GM23338 (cell line): ENCODE measurements at regions not wholly inside any gene's neighbourhood (a gene's known extent, or its start where the extent isn't known, plus 50 kb on each side); places are given as distances from the start of the nearest gene placed in this dataset.

Experiments used
- ATAC-seq: fragments of 200-7000 bp; cut with Tn5 transposase; 3 replicates; pipeline ENCODE4 v1.9.1; 2020
- DNase-seq: peaks from one replicate; pipeline ENCODE4 v3.0.0-alpha.2; 2015; ENCODE audit warnings: low spot score
- H2AFZ ChIP-seq: fragments of 200-600 bp; sonication (generic); 2 replicates; pipeline ENCODE4 v1.8.0; 2016; ENCODE audit warnings: antibody characterized with exemption, mild to moderate bottlenecking, moderate library complexity
- H3F3A ChIP-seq: fragments of 200-600 bp; sonication (generic); replicated peaks from 2 replicates; pipeline ENCODE4 v1.8.0; 2017; ENCODE audit warnings: antibody characterized with exemption, mixed run types, low read depth
- H3K27ac ChIP-seq: fragments of 200-600 bp; sonication (generic); 2 replicates; pipeline ENCODE4 v1.6.1; 2016; ENCODE audit warnings: low read depth
- H3K27me3 ChIP-seq: fragments of 200-600 bp; sonication (generic); 2 replicates; pipeline ENCODE4 v1.8.0; 2016; ENCODE audit warnings: mild to moderate bottlenecking, mixed run types, moderate library complexity; ENCODE audit not compliant: insufficient read depth
- H3K36me3 ChIP-seq: fragments of 200-600 bp; sonication (generic); 2 replicates; pipeline ENCODE4 v1.8.0; 2016; ENCODE audit warnings: mild to moderate bottlenecking; ENCODE audit not compliant: insufficient read depth
- H3K4me1 ChIP-seq: fragments of 200-600 bp; sonication (generic); 2 replicates; pipeline ENCODE4 v1.8.0; 2016; ENCODE audit warnings: mild to moderate bottlenecking, moderate library complexity; ENCODE audit not compliant: insufficient read depth
- H3K4me2 ChIP-seq: fragments of 200-600 bp; sonication (generic); 2 replicates; pipeline ENCODE4 v1.7.1; 2017; ENCODE audit warnings: mixed run types
- H3K4me3 ChIP-seq: fragments of 200-600 bp; sonication (generic); 2 replicates; pipeline ENCODE4 v1.6.1; 2016; ENCODE audit warnings: mixed run types
- H3K79me2 ChIP-seq: fragments of 200-600 bp; sonication (generic); replicated peaks from 2 replicates; pipeline ENCODE4 v1.8.0; 2017; ENCODE audit warnings: mild to moderate bottlenecking; ENCODE audit not compliant: insufficient read depth
- H3K9me2 ChIP-seq: fragments of 200-600 bp; sonication (generic); 2 replicates; pipeline ENCODE4 v1.8.0; 2017; ENCODE audit not compliant: insufficient read depth
- H4K20me1 ChIP-seq: fragments of 200-600 bp; sonication (generic); replicated peaks from 2 replicates; pipeline ENCODE4 v1.8.0; 2017; ENCODE audit warnings: mild to moderate bottlenecking; ENCODE audit not compliant: insufficient read depth
- H3K27ac Mint-ChIP-seq: 2 replicates; pipeline ENCODE4 v1.8.0; 2020; ENCODE audit warnings: inconsistent platforms, mild to moderate bottlenecking, moderate library complexity, mixed read lengths
- H3K27me3 Mint-ChIP-seq: 3 replicates; pipeline ENCODE4 v1.8.0; 2022; ENCODE audit warnings: low read depth, mild to moderate bottlenecking, moderate library complexity, mixed read lengths, inconsistent platforms; ENCODE audit not compliant: insufficient read depth, poor library complexity
- H3K36me3 Mint-ChIP-seq: 3 replicates; pipeline ENCODE4 v1.8.0; 2021; ENCODE audit warnings: low read depth, mild to moderate bottlenecking, inconsistent platforms, moderate library complexity, mixed read lengths
- H3K4me1 Mint-ChIP-seq: 3 replicates; pipeline ENCODE4 v1.8.0; 2020; ENCODE audit warnings: mild to moderate bottlenecking, inconsistent platforms, mixed read lengths
- H3K4me3 Mint-ChIP-seq: 3 replicates; pipeline ENCODE4 v1.8.0; 2021; ENCODE audit warnings: moderate library complexity, mild to moderate bottlenecking, inconsistent platforms, mixed read lengths
- H3K9me3 Mint-ChIP-seq: 3 replicates; pipeline ENCODE4 v1.8.0; 2020; ENCODE audit warnings: moderate library complexity, mild to moderate bottlenecking, inconsistent platforms, mixed read lengths
- CREB1 ChIP-seq: fragments of 250-450 bp; sonication (Bioruptor Pico); IDR thresholded peaks from 2 replicates; pipeline ENCODE4 v1.5.0; 2020; ENCODE audit warnings: low read depth, mild to moderate bottlenecking, moderate library complexity
- ETS1 ChIP-seq: IDR thresholded peaks from 2 replicates; pipeline ENCODE4 v1.6.1; 2016; ENCODE audit warnings: antibody characterized with exemption
- EZH2 ChIP-seq: fragments of 200-600 bp; sonication (generic); IDR thresholded peaks from one replicate; pipeline ENCODE4 v1.8.0; 2017; ENCODE audit warnings: antibody characterized with exemption, mild to moderate bottlenecking, low read depth; ENCODE audit not compliant: unreplicated experiment
- JUNB ChIP-seq: IDR thresholded peaks from one replicate; pipeline ENCODE4 v1.6.1; 2016; ENCODE audit warnings: antibody characterized with exemption; ENCODE audit not compliant: unreplicated experiment
- NANOG ChIP-seq: IDR thresholded peaks from 2 replicates; pipeline ENCODE4 v1.6.1; 2016; ENCODE audit warnings: antibody characterized with exemption, borderline replicate concordance
- POLR2AphosphoS5 ChIP-seq: IDR thresholded peaks from 2 replicates; pipeline ENCODE4 v1.6.1; 2016; ENCODE audit warnings: antibody characterized with exemption, low read depth
- REST ChIP-seq: IDR thresholded peaks from one replicate; pipeline ENCODE4 v1.6.1; 2018; ENCODE audit warnings: antibody characterized with exemption; ENCODE audit not compliant: unreplicated experiment
- TF ChIP-seq, protein P1 (sequence below): fragments of 250-450 bp; sonication (Bioruptor Pico); IDR thresholded peaks from 2 replicates; pipeline ENCODE4 v1.5.0; 2020; ENCODE audit warnings: mild to moderate bottlenecking, moderate library complexity

- TF ChIP-seq, protein P1, sequence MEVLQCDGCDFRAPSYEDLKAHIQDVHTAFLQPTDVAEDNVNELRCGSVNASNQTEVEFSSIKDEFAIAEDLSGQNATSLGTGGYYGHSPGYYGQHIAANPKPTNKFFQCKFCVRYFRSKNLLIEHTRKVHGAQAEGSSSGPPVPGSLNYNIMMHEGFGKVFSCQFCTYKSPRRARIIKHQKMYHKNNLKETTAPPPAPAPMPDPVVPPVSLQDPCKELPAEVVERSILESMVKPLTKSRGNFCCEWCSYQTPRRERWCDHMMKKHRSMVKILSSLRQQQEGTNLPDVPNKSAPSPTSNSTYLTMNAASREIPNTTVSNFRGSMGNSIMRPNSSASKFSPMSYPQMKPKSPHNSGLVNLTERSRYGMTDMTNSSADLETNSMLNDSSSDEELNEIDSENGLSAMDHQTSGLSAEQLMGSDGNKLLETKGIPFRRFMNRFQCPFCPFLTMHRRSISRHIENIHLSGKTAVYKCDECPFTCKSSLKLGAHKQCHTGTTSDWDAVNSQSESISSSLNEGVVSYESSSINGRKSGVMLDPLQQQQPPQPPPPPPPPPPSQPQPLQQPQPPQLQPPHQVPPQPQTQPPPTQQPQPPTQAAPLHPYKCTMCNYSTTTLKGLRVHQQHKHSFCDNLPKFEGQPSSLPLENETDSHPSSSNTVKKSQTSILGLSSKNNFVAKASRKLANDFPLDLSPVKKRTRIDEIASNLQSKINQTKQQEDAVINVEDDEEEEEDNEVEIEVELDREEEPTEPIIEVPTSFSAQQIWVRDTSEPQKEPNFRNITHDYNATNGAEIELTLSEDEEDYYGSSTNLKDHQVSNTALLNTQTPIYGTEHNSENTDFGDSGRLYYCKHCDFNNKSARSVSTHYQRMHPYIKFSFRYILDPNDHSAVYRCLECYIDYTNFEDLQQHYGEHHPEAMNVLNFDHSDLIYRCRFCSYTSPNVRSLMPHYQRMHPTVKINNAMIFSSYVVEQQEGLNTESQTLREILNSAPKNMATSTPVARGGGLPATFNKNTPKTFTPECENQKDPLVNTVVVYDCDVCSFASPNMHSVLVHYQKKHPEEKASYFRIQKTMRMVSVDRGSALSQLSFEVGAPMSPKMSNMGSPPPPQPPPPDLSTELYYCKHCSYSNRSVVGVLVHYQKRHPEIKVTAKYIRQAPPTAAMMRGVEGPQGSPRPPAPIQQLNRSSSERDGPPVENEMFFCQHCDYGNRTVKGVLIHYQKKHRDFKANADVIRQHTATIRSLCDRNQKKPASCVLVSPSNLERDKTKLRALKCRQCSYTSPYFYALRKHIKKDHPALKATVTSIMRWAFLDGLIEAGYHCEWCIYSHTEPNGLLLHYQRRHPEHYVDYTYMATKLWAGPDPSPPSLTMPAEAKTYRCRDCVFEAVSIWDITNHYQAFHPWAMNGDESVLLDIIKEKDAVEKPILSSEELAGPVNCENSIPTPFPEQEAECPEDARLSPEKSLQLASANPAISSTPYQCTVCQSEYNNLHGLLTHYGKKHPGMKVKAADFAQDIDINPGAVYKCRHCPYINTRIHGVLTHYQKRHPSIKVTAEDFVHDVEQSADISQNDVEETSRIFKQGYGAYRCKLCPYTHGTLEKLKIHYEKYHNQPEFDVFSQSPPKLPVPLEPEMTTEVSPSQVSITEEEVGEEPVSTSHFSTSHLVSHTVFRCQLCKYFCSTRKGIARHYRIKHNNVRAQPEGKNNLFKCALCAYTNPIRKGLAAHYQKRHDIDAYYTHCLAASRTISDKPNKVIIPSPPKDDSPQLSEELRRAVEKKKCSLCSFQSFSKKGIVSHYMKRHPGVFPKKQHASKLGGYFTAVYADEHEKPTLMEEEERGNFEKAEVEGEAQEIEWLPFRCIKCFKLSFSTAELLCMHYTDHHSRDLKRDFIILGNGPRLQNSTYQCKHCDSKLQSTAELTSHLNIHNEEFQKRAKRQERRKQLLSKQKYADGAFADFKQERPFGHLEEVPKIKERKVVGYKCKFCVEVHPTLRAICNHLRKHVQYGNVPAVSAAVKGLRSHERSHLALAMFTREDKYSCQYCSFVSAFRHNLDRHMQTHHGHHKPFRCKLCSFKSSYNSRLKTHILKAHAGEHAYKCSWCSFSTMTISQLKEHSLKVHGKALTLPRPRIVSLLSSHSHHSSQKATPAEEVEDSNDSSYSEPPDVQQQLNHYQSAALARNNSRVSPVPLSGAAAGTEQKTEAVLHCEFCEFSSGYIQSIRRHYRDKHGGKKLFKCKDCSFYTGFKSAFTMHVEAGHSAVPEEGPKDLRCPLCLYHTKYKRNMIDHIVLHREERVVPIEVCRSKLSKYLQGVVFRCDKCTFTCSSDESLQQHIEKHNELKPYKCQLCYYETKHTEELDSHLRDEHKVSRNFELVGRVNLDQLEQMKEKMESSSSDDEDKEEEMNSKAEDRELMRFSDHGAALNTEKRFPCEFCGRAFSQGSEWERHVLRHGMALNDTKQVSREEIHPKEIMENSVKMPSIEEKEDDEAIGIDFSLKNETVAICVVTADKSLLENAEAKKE (CRISPR knock-in tag) = no peak
- TF ChIP-seq REST = no peak
Observed at GRCh38 chr1:194055536-194055935, 869.1 kb upstream of the B3GALT2 start (continued).

DNA sequence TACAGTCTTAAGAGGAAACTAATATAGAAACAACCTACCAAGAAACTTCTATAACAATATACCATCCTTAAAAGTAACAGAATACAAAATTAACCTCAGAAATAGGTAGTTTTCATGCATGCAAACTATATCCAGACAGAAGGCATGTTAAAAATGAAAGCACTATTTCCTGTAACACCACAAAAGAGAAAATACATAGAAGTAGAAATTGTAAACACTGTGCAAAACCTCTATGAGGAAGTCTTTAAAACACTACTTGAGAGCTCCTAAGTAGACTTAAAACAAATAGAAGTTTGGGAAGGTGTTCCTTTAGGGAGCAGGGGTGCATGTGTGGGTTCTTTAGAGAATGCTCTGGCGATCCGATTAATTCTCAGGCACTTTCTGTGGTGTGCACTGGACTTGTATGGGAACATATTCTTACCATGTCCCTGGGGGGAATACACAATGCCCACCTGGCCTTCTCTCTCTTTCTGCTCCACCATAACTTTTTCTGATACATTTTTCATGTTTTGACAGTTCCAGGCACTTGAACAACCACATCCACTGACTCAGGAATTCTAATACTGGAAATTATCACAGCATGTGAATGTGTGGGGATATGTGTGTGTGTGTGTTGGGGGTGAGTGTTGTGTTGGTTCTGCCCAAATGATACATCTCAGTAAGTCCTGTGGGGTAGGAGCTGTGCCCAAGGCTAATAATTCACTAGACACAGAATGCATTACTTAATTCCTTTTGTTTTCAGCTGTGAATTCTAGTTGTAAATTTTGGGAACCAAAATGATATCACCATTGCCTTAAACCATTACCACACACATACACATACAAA is 866.3 kb upstream of the B3GALT2 start:
- Histone ChIP-seq H4K20me1 (no peaks in the 10 kb centered on the region), H3K9me2 (0 out of 2 replicates have a peak, but pooled peaks cover 17% of the 10 kb centered on the region), H3K79me2 (no peaks in the 10 kb centered on the region), H2AFZ (no peak overlapping the region), H3K27me3 (no peaks in the 10 kb centered on the region), H3K36me3 (no peaks in the 10 kb centered on the region), H3K4me2 (no peak overlapping the region), H3K4me3 (no peak overlapping the region), H3K4me1 (no peaks in the 10 kb centered on the region), H3F3A (no peaks in the 10 kb centered on the region), H3K27ac (no peak overlapping the region)
- ATAC-seq (no peak), DNase-seq (no peak)
- Mint-ChIP-seq H3K4me3 (no peak overlapping the region), H3K36me3 (no peaks in the 10 kb centered on the region), H3K9me3 (no peaks in the 10 kb centered on the region), H3K4me1 (no peaks in the 10 kb centered on the region), H3K27me3 (no peaks in the 10 kb centered on the region), H3K27ac (no peak overlapping the region)
- no peak for TF ChIP-seq ETS1
- TF ChIP-seq REST = no peak
- TF ChIP-seq EZH2 = no peak
- no peak for TF ChIP-seq JUNB
- TF ChIP-seq POLR2AphosphoS5 = no peak
- no peak for TF ChIP-seq CREB1
- no peak for TF ChIP-seq NANOG
